GM12874 (cell line): ENCODE measurements at regions not wholly inside any gene's neighbourhood (a gene's known extent, or its start where the extent isn't known, plus 50 kb on each side); places are given as distances from the start of the nearest gene placed in this dataset.

Experiments
- TF ChIP-seq, protein P1 (sequence below): IDR thresholded peaks from 2 replicates; pipeline ENCODE4 v1.5.1; 2011; ENCODE audit warnings: low read depth, mild to moderate bottlenecking, control low read depth, low read length, moderate library complexity; ENCODE audit not compliant: insufficient read depth

DNA sequence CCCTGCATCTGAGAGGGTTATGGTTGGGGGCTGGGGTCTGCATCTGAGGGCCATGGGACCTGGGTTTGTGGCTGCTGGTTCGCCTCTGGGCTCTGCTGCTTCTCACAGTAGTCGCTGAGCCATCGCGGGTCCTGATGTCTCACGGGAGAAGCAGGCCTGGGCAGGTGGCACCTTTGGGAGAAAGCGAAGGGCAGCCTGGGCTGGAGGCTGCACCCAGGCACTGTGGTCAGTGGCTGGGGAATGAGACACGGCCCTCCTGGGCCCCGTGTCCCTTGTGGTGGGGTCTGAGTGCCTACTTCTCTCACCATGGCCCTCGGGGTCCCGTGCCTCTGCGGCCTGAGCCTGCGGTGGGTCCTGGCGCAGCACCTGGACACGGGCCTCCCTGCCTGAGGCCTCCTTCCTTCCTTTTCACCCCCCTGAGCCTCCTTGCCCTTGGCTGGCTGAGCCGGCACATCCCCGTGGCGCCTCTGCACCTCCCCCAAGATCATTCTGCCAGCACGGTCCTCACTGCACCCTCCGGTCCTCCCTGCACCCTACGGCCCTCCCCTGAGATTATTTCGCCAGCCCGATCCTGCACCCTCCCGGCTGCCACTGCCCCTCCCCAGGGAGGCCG lies 206.0 kb downstream of the ERMARD start:
- TF ChIP-seq, protein P1, sequence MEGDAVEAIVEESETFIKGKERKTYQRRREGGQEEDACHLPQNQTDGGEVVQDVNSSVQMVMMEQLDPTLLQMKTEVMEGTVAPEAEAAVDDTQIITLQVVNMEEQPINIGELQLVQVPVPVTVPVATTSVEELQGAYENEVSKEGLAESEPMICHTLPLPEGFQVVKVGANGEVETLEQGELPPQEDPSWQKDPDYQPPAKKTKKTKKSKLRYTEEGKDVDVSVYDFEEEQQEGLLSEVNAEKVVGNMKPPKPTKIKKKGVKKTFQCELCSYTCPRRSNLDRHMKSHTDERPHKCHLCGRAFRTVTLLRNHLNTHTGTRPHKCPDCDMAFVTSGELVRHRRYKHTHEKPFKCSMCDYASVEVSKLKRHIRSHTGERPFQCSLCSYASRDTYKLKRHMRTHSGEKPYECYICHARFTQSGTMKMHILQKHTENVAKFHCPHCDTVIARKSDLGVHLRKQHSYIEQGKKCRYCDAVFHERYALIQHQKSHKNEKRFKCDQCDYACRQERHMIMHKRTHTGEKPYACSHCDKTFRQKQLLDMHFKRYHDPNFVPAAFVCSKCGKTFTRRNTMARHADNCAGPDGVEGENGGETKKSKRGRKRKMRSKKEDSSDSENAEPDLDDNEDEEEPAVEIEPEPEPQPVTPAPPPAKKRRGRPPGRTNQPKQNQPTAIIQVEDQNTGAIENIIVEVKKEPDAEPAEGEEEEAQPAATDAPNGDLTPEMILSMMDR: no peak

DNA sequence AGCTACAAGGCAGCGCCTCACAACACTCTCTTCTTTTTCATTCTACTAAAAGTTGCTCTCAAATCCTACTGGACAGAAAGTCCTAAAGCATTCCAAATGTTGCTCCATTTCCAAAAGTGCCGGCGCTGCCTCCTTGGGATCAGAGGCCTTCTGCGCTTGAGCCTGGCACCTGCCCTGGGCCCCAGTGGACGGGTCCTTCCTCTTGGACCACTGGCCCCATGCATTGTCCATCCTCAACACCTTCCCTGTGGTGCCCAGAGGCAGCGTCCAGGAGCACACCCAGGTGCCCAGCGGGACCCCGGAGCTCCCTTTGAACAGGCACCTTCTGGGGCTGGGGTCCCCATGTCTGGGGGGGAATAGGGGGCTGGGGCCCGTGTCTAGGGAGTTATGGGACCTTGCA lies 205.2 kb downstream of the ERMARD start:
- TF ChIP-seq, protein P1: no peak

DNA sequence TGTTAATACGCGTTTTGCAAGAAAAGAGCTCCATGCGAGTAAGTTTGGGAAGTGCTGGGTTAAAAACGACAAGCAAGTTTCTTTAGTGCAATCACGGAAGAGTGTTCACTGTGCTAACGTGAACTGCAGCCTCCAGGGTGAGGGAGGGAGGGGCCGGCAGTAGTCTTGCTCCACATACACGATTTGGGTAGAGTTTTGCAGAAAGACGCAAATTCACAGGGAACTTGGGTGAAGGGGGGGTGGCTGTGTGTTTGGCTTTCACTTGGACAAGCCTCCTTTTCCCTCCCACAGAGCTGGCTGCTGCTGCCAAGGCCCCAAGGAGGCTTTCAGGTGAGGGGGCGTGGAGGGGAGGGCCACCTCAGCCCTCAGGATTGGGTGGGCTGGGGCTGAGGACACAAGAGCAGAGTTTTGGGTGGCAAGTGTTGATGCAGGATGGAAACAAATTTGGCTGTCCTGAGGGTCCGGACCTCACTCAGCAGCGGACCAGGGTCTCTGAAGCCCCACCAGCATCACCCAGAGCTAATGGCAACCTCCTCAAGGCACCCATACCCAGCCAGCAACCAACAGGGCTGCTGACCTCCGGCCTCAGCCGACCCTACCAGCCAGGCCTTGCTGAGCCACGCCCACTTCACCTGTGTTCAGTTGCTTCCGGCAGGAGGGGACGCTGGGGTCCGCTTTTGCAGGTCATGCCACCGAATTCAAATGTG lies 204.5 kb downstream of the ERMARD start:
- TF ChIP-seq, protein P1: no peak

DNA sequence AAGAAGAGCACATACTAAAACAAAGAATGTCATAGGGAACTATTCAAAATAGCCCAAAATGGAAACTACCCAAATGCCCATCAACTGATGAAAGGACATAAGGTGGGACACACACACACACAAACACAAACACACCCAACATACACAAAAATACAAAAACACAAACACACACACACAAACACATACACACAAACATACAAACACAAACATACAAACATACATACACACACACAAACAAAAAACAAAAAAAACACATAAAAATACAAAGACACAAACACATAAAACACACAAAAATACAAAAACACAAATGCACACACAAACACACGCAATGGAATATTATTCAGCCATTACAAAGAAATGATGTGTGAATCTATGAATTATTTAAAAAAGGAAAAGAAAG lies 203.6 kb downstream of the ERMARD start:
- TF ChIP-seq, protein P1: no peak

DNA sequence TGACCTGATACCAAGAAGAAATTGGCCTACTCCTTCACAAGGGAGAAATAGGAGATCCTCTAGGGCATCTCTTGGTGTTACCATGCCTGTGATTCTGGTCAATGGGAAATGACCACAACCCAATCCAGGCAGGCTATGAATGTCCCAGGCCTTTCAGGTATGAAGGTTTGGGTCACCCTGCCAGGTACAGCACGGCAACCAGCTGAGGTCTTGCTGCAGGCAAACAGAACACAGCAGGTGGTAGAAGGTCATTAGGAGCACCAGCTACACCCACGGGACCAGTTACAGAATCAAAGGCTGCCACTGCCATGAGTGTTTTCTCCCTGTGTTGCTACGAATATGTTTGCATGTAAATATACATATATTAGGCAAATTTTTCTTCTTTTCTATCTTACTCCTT lies 202.3 kb downstream of the ERMARD start:
- TF ChIP-seq, protein P1: no peak

DNA sequence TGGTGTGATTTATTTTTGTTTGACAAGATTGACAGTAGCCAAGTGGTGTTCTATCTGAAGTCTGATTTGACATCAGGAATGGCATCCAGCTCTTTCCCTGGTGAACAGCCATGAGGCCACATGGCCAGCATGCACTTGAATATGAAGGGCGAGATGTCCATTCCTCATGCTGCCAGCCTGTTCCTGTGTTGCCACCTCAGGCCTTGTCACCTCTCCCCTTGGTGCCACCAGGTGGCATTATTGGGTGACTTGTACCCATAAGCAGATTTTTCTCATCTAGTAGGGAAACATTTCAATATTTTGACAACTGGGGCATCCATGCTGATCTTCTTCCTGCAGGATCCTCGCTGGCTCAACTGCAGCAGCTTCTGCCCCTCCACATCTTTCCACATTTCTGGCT lies 199.1 kb downstream of the ERMARD start:
- TF ChIP-seq, protein P1: no peak

DNA sequence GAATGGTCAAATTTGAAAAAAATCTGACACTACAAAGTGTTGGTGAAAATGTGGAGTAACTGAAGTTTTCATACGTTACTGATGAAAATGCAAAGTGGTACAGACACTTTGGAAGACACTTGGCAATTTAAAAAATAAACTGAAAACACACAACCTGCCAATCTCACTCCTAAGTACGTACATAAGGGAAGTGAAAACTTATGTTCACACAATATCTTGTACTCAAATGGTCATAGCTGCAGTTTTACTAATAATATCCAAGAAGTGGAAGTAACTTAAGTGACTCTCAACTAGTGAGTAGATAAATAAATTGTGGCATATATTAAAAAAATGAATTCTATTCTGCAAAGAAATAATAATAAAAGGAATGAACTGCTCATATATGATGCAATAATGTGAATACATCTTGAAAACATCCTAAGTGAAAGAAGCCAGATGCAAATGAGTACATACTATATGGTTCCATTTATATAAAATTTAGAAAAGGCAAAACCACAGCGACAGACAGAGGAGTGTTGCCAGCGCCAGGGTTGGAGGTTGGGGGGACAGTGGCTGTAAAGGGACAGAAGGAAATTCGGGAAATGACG lies 198.2 kb downstream of the ERMARD start:
- TF ChIP-seq, protein P1: no peak
